Chondrocyte (in vitro differentiated cells): ENCODE measurements at regions not wholly inside any gene's neighbourhood (a gene's known extent, or its start where the extent isn't known, plus 50 kb on each side); places are given as distances from the start of the nearest gene placed in this dataset.

ENCODE experiments used
- DNase-seq: peaks from one replicate; pipeline ENCODE4 v3.0.0; 2021; ENCODE audit warnings: mixed read lengths, low spot score
- H3K27ac Mint-ChIP-seq: one replicate; pipeline ENCODE4 v1.8.0; 2021; ENCODE audit warnings: mild to moderate bottlenecking, moderate library complexity, mixed read lengths; ENCODE audit not compliant: unreplicated experiment
- H3K27me3 Mint-ChIP-seq: 2 replicates; pipeline ENCODE4 v1.8.0; 2021; ENCODE audit warnings: low read depth, mixed read lengths
- H3K36me3 Mint-ChIP-seq: 2 replicates; pipeline ENCODE4 v1.8.0; 2021; ENCODE audit warnings: low read depth, mixed read lengths
- H3K4me1 Mint-ChIP-seq: 2 replicates; pipeline ENCODE4 v1.8.0; 2021; ENCODE audit warnings: low read depth, mild to moderate bottlenecking, mixed read lengths
- H3K4me3 Mint-ChIP-seq: one replicate; pipeline ENCODE4 v1.8.0; 2021; ENCODE audit warnings: mild to moderate bottlenecking, moderate library complexity, mixed read lengths; ENCODE audit not compliant: unreplicated experiment
- H3K9me3 Mint-ChIP-seq: 2 replicates; pipeline ENCODE4 v1.8.0; 2021; ENCODE audit warnings: low read depth, mixed read lengths
- CTCF ChIP-seq: fragments of 200-600 bp; sonication (generic); IDR thresholded peaks from 2 replicates; pipeline ENCODE4 v1.5.0; 2021; ENCODE audit warnings: antibody characterized with exemption, mild to moderate bottlenecking, moderate library complexity

- TF ChIP-seq CTCF = no peak
- Mint-ChIP-seq H3K9me3 (no peaks in the 10 kb centered on the region), H3K27me3 (peaks cover 2% of the 10 kb centered on the region), H3K4me3 (no peak overlapping the region), H3K27ac (no peak overlapping the region), H3K4me1 (no peaks in the 10 kb centered on the region), H3K36me3 (no peaks in the 10 kb centered on the region)
- no peak for DNase-seq
Observed at GRCh38 chr7:10584886-10585285, 388.8 kb upstream of the PHF14 start.

- Mint-ChIP-seq H3K27ac (no peak overlapping the region), H3K4me1 (no peaks in the 10 kb centered on the region), H3K36me3 (no peaks in the 10 kb centered on the region), H3K9me3 (no peaks in the 10 kb centered on the region), H3K27me3 (peaks cover 2% of the 10 kb centered on the region), H3K4me3 (no peak overlapping the region)
- TF ChIP-seq CTCF = no peak
- no peak for DNase-seq
Observed at GRCh38 chr7:10588084-10588483, 385.6 kb upstream of the PHF14 start.

GRCh38 chr7:10592604-10593003, 381.1 kb upstream of the PHF14 start:
- DNase-seq = no peak
- Mint-ChIP-seq H3K4me3 (no peak overlapping the region), H3K36me3 (no peaks in the 10 kb centered on the region), H3K9me3 (no peaks in the 10 kb centered on the region), H3K4me1 (no peaks in the 10 kb centered on the region), H3K27me3 (peaks cover under 1% of the 10 kb centered on the region), H3K27ac (no peak overlapping the region)
- TF ChIP-seq CTCF = no peak

GRCh38 chr7:10593080-10593479, 380.6 kb upstream of the PHF14 start:
- no peak for DNase-seq
- Mint-ChIP-seq H3K4me1 (no peaks in the 10 kb centered on the region), H3K36me3 (no peaks in the 10 kb centered on the region), H3K9me3 (no peaks in the 10 kb centered on the region), H3K4me3 (no peak overlapping the region), H3K27ac (no peak overlapping the region), H3K27me3 (no peaks in the 10 kb centered on the region)
- TF ChIP-seq CTCF = no peak

- H3K27me3 Mint-ChIP-seq = peaks cover 2% of the 10 kb centered on the region
- no peak overlapping the region for H3K27ac Mint-ChIP-seq
- no peaks in the 10 kb centered on the region for H3K4me1 Mint-ChIP-seq
- no peak for DNase-seq
- H3K9me3 Mint-ChIP-seq = no peaks in the 10 kb centered on the region
- TF ChIP-seq CTCF = no peak
- H3K4me3 Mint-ChIP-seq = no peak overlapping the region
- no peaks in the 10 kb centered on the region for H3K36me3 Mint-ChIP-seq
Observed at GRCh38 chr7:10596827-10597226, 376.8 kb upstream of the PHF14 start.
